ENCODE measurements at regions not wholly inside any gene's neighbourhood (a gene's known extent, or its start where the extent isn't known, plus 50 kb on each side); places are given as distances from the start of the nearest gene placed in this dataset.

DNA sequence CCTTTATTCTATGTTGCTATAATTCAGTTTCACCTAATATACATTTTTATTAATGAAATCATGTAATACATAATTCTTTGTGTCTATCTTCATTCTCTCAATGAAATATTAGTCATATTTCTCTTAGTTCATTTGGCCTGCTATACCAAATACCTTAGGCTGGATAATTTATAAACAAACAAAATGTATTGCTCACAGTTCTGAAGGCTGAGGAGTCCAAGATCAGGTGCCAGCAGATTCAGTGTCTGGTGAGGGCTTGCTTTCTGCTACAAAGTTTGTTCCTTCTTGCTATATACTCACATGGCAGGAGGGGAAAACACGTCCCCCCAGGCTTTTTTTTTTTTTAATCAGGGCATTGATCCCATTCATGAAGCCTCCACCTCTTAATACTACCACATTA is 143.4 kb upstream of the GRB10 start:
- no peaks in the 10 kb centered on the region for H3K36me3 ChIP-seq
- H3K9me3 ChIP-seq: no peaks in the 10 kb centered on the region
- H3K27ac ChIP-seq: no peak overlapping the region
- H3K4me3 ChIP-seq: no peak overlapping the region
- no peaks in the 10 kb centered on the region for H3K27me3 ChIP-seq
- TF ChIP-seq POLR2A (IDR thresholded peaks at IDR 0.05) (no peak), EP300 (IDR thresholded peaks at IDR 0.05) (no peak), POLR2AphosphoS5 (IDR thresholded peaks at IDR 0.05) (no peak), CTCF (IDR thresholded peaks at IDR 0.05) (no peak)
- no peaks in the 10 kb centered on the region for H3K4me1 ChIP-seq
- no peak for ATAC-seq (ENCODE audit: low FRiP score in 2 of 2)
- 58 to 64% methylated on average over 1 of the region's 1 CpG for WGBS, 2 donors
- DNase-seq: no peak

GRCh38 chr7:50923476-50923875 is 140.8 kb upstream of the GRB10 start:
- H3K27ac ChIP-seq: no peak overlapping the region
- H3K4me3 ChIP-seq: no peak overlapping the region
- no peaks in the 10 kb centered on the region for H3K9me3 ChIP-seq
- DNase-seq: no peak
- no peaks in the 10 kb centered on the region for H3K36me3 ChIP-seq
- ATAC-seq (ENCODE audit: low FRiP score in 2 of 2): no peak
- 48% methylated on average over 4 of the region's 4 CpGs for WGBS, 2 donors
- no peaks in the 10 kb centered on the region for H3K27me3 ChIP-seq
- TF ChIP-seq EP300 (IDR thresholded peaks at IDR 0.05) (no peak), CTCF (IDR thresholded peaks at IDR 0.05) (no peak)
- no peaks in the 10 kb centered on the region for H3K4me1 ChIP-seq

GRCh38 chr7:50921114-50921813 is 138.6 kb upstream of the GRB10 start:
- TF ChIP-seq POLR2AphosphoS5 (IDR thresholded peaks at IDR 0.05): no peak
- no peak for TF ChIP-seq EP300 (IDR thresholded peaks at IDR 0.05)
- no peak for TF ChIP-seq POLR2A (IDR thresholded peaks at IDR 0.05)
- no peak for TF ChIP-seq CTCF (IDR thresholded peaks at IDR 0.05)
- Histone ChIP-seq H3K4me3 (no peak overlapping the region), H3K27me3 (no peaks in the 10 kb centered on the region), H3K9me3 (no peaks in the 10 kb centered on the region), H3K27ac (no peak overlapping the region), H3K36me3 (no peaks in the 10 kb centered on the region), H3K4me1 (no peaks in the 10 kb centered on the region)
- DNase-seq (no peak), ATAC-seq (ENCODE audit: low FRiP score in 2 of 2) (no peak)
- WGBS, 2 donors: 64 to 86% methylated on average over 3 to 4 of the region's 4 CpGs

DNA sequence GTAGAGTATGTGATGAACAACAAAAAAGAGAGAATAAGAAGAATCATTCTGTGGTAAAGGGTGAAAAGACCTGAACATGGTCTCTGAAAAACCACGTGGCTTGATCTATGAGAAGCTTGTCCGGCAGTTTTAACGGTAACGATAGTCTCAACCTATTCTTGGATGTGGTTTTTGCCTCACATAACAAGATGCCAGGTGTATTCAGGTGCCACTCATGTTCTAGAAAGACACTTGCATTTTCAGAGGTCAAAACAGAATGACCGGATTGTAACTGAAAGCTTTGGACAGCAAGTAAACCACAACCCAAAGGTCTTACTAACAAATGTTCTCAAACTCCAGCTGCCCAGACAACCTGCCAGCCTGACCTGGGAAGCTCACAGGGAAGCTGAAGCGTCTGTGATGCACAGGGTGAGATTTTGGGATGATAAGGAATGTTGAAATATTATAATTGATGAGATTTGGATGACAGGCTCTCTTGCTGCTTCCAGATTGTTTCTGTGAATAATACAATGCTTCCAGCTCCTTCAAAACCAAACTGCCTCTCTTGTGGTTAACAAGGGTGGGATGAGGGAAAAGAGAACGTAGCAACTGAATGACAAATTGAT is 137.4 kb upstream of the GRB10 start:
- DNase-seq (no peak), ATAC-seq (ENCODE audit: low FRiP score in 2 of 2) (no peak)
- Histone ChIP-seq H3K36me3 (no peaks in the 10 kb centered on the region), H3K9me3 (no peaks in the 10 kb centered on the region), H3K27ac (no peak overlapping the region), H3K4me3 (no peak overlapping the region), H3K27me3 (no peaks in the 10 kb centered on the region), H3K4me1 (no peaks in the 10 kb centered on the region)
- TF ChIP-seq EP300 (IDR thresholded peaks at IDR 0.05) (no peak), CTCF (IDR thresholded peaks at IDR 0.05) (no peak), POLR2AphosphoS5 (IDR thresholded peaks at IDR 0.05) (no peak), POLR2A (IDR thresholded peaks at IDR 0.05) (no peak)
- WGBS, 2 donors: 60 to 65% methylated on average over 7 of the region's 7 CpGs

DNA sequence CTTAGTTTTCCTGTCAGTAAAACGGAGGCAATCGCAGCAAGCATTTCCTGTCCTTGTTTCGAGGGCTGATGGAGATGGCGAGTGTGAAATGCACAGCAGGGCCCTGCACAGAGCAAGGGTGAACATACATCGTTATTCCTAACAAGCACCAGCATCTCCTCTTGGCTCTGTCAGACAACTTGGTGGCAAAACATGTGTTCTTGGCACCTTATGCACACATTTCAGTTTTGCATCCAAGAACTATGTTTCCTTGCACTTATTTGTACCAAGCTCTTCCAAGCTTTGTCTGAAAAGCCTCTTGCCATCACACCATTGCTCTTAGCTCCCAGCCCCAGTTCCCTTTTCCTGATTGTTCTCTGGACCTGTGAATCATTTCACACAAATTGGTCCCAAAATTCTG is 132.9 kb upstream of the GRB10 start:
- H3K4me3 ChIP-seq: no peak overlapping the region
- ATAC-seq (ENCODE audit: low FRiP score in 2 of 2) (no peak), DNase-seq (no peak)
- no peaks in the 10 kb centered on the region for H3K27me3 ChIP-seq
- no peak for TF ChIP-seq CTCF (IDR thresholded peaks at IDR 0.05)
- no peak for TF ChIP-seq POLR2AphosphoS5 (IDR thresholded peaks at IDR 0.05)
- no peak for TF ChIP-seq EP300 (IDR thresholded peaks at IDR 0.05)
- TF ChIP-seq POLR2A (IDR thresholded peaks at IDR 0.05): no peak
- WGBS, 2 donors: 52 to 67% methylated on average over 5 of the region's 5 CpGs
- no peaks in the 10 kb centered on the region for H3K36me3 ChIP-seq
- no peak overlapping the region for H3K27ac ChIP-seq
- no peaks in the 10 kb centered on the region for H3K4me1 ChIP-seq
- H3K9me3 ChIP-seq: no peaks in the 10 kb centered on the region

Data from upper lobe of left lung (tissue), 6 donors.